Eye (tissue), 1 donor: ENCODE measurements at regions not wholly inside any gene's neighbourhood (a gene's known extent, or its start where the extent isn't known, plus 50 kb on each side); places are given as distances from the start of the nearest gene placed in this dataset.

Experiments
- DNase-seq: peaks from one replicate; pipeline ENCODE4 v3.0.0-alpha.2; 2015

GRCh38 chr5:52177193-52177592 lies 610.5 kb upstream of the ITGA1 start:
- DNase-seq = no peak

- DNase-seq = no peak
Measured at GRCh38 chr5:52181403-52181802, 606.3 kb upstream of the ITGA1 start.

- no peak for DNase-seq
Measured at GRCh38 chr5:52190737-52191136, 597.0 kb upstream of the ITGA1 start.

- DNase-seq = no peak
Measured at GRCh38 chr5:52199833-52200232, 587.9 kb upstream of the ITGA1 start.

- DNase-seq = no peak
Measured at GRCh38 chr5:52202256-52202655, 585.5 kb upstream of the ITGA1 start.

- no peak for DNase-seq
Measured at GRCh38 chr5:52204310-52204709, 583.4 kb upstream of the ITGA1 start.
